Mesendoderm (in vitro differentiated cells): ENCODE measurements at regions not wholly inside any gene's neighbourhood (a gene's known extent, or its start where the extent isn't known, plus 50 kb on each side); places are given as distances from the start of the nearest gene placed in this dataset.
A peak's percentile ranks its signal among the peaks of the same experiment; 100 is the strongest.

Experiments
- DNase-seq: peaks from one replicate; pipeline ENCODE4 v3.0.0; 2013
- H2AK5ac ChIP-seq: 2 replicates; pipeline ENCODE4 v1.6.1; 2013; ENCODE audit warnings: low read length, inconsistent platforms
- H2BK120ac ChIP-seq: 2 replicates; pipeline ENCODE4 v1.6.1; 2013; ENCODE audit warnings: low read depth, mild to moderate bottlenecking, low read length, moderate library complexity, mixed read lengths
- H2BK15ac ChIP-seq: replicated peaks from 2 replicates; pipeline ENCODE4 v1.6.1; 2013; ENCODE audit warnings: low read depth, mild to moderate bottlenecking, moderate library complexity
- H2BK5ac ChIP-seq: 2 replicates; pipeline ENCODE4 v1.6.1; 2013; ENCODE audit warnings: low read length, inconsistent platforms
- H3K18ac ChIP-seq: 2 replicates; pipeline ENCODE4 v1.6.1; 2013; ENCODE audit warnings: mild to moderate bottlenecking, low read length, mixed read lengths
- H3K23ac ChIP-seq: one replicate; pipeline ENCODE4 v1.6.1; 2013; ENCODE audit warnings: low read length
- H3K27ac ChIP-seq: 2 replicates; pipeline ENCODE4 v1.5.1; 2013; ENCODE audit warnings: low read depth, mild to moderate bottlenecking, inconsistent platforms, low read length, moderate library complexity
- H3K27me3 ChIP-seq: 2 replicates; pipeline ENCODE4 v1.6.1; 2013; ENCODE audit warnings: low read length, control low read depth, mild to moderate bottlenecking, inconsistent platforms; ENCODE audit not compliant: insufficient read depth, poor library complexity
- H3K36me3 ChIP-seq: 2 replicates; pipeline ENCODE4 v1.6.1; 2013; ENCODE audit warnings: low read length, inconsistent platforms; ENCODE audit not compliant: control insufficient read depth, insufficient read depth
- H3K4ac ChIP-seq: one replicate; pipeline ENCODE4 v1.6.1; 2013; ENCODE audit warnings: low read depth, mild to moderate bottlenecking, low read length, moderate library complexity
- H3K4me1 ChIP-seq: 2 replicates; pipeline ENCODE4 v1.6.1; 2013; ENCODE audit warnings: low read depth, low read length, inconsistent platforms; ENCODE audit not compliant: control insufficient read depth
- H3K4me2 ChIP-seq: 2 replicates; pipeline ENCODE4 v1.6.1; 2013; ENCODE audit warnings: low read length
- H3K4me3 ChIP-seq: 2 replicates; pipeline ENCODE4 v1.5.1; 2013; ENCODE audit warnings: mild to moderate bottlenecking, low read length
- H3K56ac ChIP-seq: one replicate; pipeline ENCODE4 v1.6.1; 2013; ENCODE audit warnings: low read length
- H3K79me1 ChIP-seq: 2 replicates; pipeline ENCODE4 v1.6.1; 2013; ENCODE audit warnings: low read length, inconsistent platforms
- H3K79me2 ChIP-seq: 2 replicates; pipeline ENCODE4 v1.6.1; 2013; ENCODE audit warnings: mild to moderate bottlenecking, low read length; ENCODE audit not compliant: control insufficient read depth, insufficient read depth
- H3K9ac ChIP-seq: 2 replicates; pipeline ENCODE4 v1.6.1; 2013; ENCODE audit warnings: low read length, inconsistent platforms
- H4K5ac ChIP-seq: one replicate; pipeline ENCODE4 v1.6.1; 2013; ENCODE audit warnings: low read length
- H4K8ac ChIP-seq: one replicate; pipeline ENCODE4 v1.6.1; 2013; ENCODE audit warnings: low read depth, mild to moderate bottlenecking, control low read depth, low read length, moderate library complexity
- WGBS: extraction: QIAGEN DNeasy Blood & Tissue Kit; methylation state at CpG from one replicate; pipeline ENCODE4 v1.1.7; 2013; ENCODE audit warnings: low lambda C conversion rate, missing lambda C conversion rate; ENCODE audit not compliant: insufficient coverage; ENCODE audit errors: extremely low coverage; 5-methylcytosine and 5-hydroxymethylcytosine counted together

DNA sequence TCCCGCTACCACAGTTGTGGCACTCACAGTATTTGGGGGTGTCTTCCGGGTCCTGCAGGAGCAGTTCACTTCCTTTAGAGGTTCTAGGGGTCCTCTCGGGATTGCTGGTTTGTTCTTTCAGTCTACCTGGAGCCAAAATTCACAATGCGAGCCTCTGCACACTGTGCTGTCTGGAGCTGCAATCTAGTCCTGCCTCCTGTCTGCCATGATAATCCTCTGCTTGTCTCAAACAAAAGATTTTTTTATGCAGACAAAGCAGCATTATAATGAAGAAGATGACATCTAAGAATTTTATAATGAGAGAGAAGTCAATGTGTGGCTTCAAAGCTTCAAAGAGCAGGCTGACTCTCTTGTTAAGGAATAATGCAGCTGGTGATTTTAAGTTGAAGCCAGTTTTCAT, 975.1 kb upstream of the GYPC start:
- DNase-seq, result no peak
- Histone ChIP-seq H3K9ac (no peak overlapping the region), H3K36me3 (no peaks in the 10 kb centered on the region), H3K27ac (no peak overlapping the region), H3K4me2 (no peak overlapping the region), H2BK15ac (no peak overlapping the region), H3K18ac (no peak overlapping the region), H3K79me1 (no peaks in the 10 kb centered on the region), H3K4ac (no peak overlapping the region), H2AK5ac (no peak overlapping the region), H3K27me3 (no peaks in the 10 kb centered on the region), H3K4me3 (no peak overlapping the region), H2BK120ac (no peak overlapping the region), H4K8ac (no peak overlapping the region), H2BK5ac (no peak overlapping the region), H3K23ac (no peak overlapping the region), H3K4me1 (no peaks in the 10 kb centered on the region), H3K56ac (no peak overlapping the region), H4K5ac (no peak overlapping the region), H3K79me2 (no peaks in the 10 kb centered on the region)
- WGBS, result no CpG with 5 or more reads among the region's 4 CpGs

GRCh38 chr2:125681576-125681975, 974.4 kb upstream of the GYPC start:
- Histone ChIP-seq H2AK5ac (no peak overlapping the region), H2BK5ac (no peak overlapping the region), H3K9ac (no peak overlapping the region), H3K4me1 (no peaks in the 10 kb centered on the region), H3K79me2 (no peaks in the 10 kb centered on the region), H3K27me3 (no peaks in the 10 kb centered on the region), H3K27ac (no peak overlapping the region), H4K5ac (no peak overlapping the region), H3K23ac (no peak overlapping the region), H2BK120ac (no peak overlapping the region), H4K8ac (no peak overlapping the region), H3K4me2 (no peak overlapping the region), H3K56ac (no peak overlapping the region), H3K4me3 (no peak overlapping the region), H3K4ac (no peak overlapping the region), H3K18ac (no peak overlapping the region), H3K79me1 (no peaks in the 10 kb centered on the region), H2BK15ac (no peak overlapping the region), H3K36me3 (no peaks in the 10 kb centered on the region)
- DNase-seq, result no peak
- no CpG with 5 or more reads among the region's 1 CpG for WGBS

GRCh38 chr2:125681976-125682805, 973.8 kb upstream of the GYPC start:
- Histone ChIP-seq H2BK120ac (no peak overlapping the region), H3K4me1 (no peaks in the 10 kb centered on the region), H3K23ac (no peak overlapping the region), H3K56ac (no peak overlapping the region), H3K4me2 (no peak overlapping the region), H4K8ac (no peak overlapping the region), H3K4ac (no peak overlapping the region), H3K4me3 (no peak overlapping the region), H3K9ac (no peak overlapping the region), H4K5ac (no peak overlapping the region), H3K27ac (no peak overlapping the region), H3K79me2 (no peaks in the 10 kb centered on the region), H2BK15ac (no peak overlapping the region), H2AK5ac (no peak overlapping the region), H3K18ac (no peak overlapping the region), H3K27me3 (no peaks in the 10 kb centered on the region), H3K36me3 (no peaks in the 10 kb centered on the region), H2BK5ac (no peak overlapping the region), H3K79me1 (no peaks in the 10 kb centered on the region)
- WGBS, result no CpG with 5 or more reads among the region's 3 CpGs
- DNase-seq, result no peak

GRCh38 chr2:125684256-125684655, 971.7 kb upstream of the GYPC start:
- no peaks in the 10 kb centered on the region for H3K4me1 ChIP-seq
- no peak overlapping the region for H3K56ac ChIP-seq
- H3K27ac ChIP-seq, result no peak overlapping the region
- H3K23ac ChIP-seq, result no peak overlapping the region
- no peak overlapping the region for H2BK5ac ChIP-seq
- no peak overlapping the region for H4K5ac ChIP-seq
- H3K27me3 ChIP-seq, result no peaks in the 10 kb centered on the region
- no peak overlapping the region for H3K4me2 ChIP-seq
- no peak overlapping the region for H2BK120ac ChIP-seq
- no peak overlapping the region for H2AK5ac ChIP-seq
- H3K79me1 ChIP-seq, result no peaks in the 10 kb centered on the region
- no peak overlapping the region for H4K8ac ChIP-seq
- no peak overlapping the region for H3K9ac ChIP-seq
- no peak overlapping the region for H3K18ac ChIP-seq
- WGBS, result no CpG with 5 or more reads among the region's 2 CpGs
- H2BK15ac ChIP-seq, result no peak overlapping the region
- no peak overlapping the region for H3K4me3 ChIP-seq
- no peaks in the 10 kb centered on the region for H3K79me2 ChIP-seq
- DNase-seq, result no peak
- H3K4ac ChIP-seq, result no peak overlapping the region
- H3K36me3 ChIP-seq, result no peaks in the 10 kb centered on the region

DNA sequence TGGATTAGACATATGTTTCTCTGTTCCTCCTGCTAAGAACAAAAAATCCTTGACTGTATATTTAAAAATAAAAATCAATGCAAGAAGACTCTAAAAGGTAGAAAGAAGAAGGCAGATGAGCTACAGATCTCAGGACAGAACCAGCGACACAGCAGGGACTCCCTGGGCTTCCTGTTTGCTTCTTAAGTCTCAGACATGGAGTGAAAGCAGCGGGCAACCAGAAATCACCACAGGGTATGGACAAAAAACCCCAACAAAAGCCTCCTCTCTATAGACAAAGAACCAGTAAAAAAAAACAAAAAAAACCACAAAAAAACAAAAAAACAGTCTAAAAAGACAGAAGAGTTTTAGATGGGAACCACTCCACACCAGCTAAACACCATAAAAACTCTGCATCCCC, 971.0 kb upstream of the GYPC start:
- H2BK15ac ChIP-seq, result no peak overlapping the region
- no peaks in the 10 kb centered on the region for H3K36me3 ChIP-seq
- H2BK120ac ChIP-seq, result no peak overlapping the region
- no peak overlapping the region for H3K4me3 ChIP-seq
- no peaks in the 10 kb centered on the region for H3K79me2 ChIP-seq
- no peak overlapping the region for H4K8ac ChIP-seq
- H3K4ac ChIP-seq, result no peak overlapping the region
- H3K27me3 ChIP-seq, result no peaks in the 10 kb centered on the region
- no peak overlapping the region for H2BK5ac ChIP-seq
- H4K5ac ChIP-seq, result no peak overlapping the region
- no CpG with 5 or more reads among the region's 2 CpGs for WGBS
- no peak overlapping the region for H3K9ac ChIP-seq
- H3K23ac ChIP-seq, result no peak overlapping the region
- no peak overlapping the region for H3K56ac ChIP-seq
- H2AK5ac ChIP-seq, result no peak overlapping the region
- no peaks in the 10 kb centered on the region for H3K79me1 ChIP-seq
- no peak overlapping the region for H3K4me2 ChIP-seq
- peak; percentile 8 for DNase-seq
- H3K18ac ChIP-seq, result no peak overlapping the region
- H3K4me1 ChIP-seq, result no peaks in the 10 kb centered on the region
- H3K27ac ChIP-seq, result no peak overlapping the region

- Histone ChIP-seq H3K4ac (no peak overlapping the region), H3K79me1 (no peaks in the 10 kb centered on the region), H3K36me3 (no peaks in the 10 kb centered on the region), H3K9ac (no peak overlapping the region), H3K18ac (no peak overlapping the region), H3K23ac (no peak overlapping the region), H3K4me1 (no peaks in the 10 kb centered on the region), H2BK5ac (no peak overlapping the region), H2AK5ac (no peak overlapping the region), H3K79me2 (no peaks in the 10 kb centered on the region), H2BK120ac (no peak overlapping the region), H3K56ac (no peak overlapping the region), H2BK15ac (no peak overlapping the region), H3K4me3 (no peak overlapping the region), H4K5ac (no peak overlapping the region), H4K8ac (no peak overlapping the region), H3K27me3 (no peaks in the 10 kb centered on the region), H3K4me2 (no peak overlapping the region), H3K27ac (no peak overlapping the region)
- DNase-seq, result no peak
- WGBS, result no CpG with 5 or more reads among the region's 2 CpGs
Observed at GRCh38 chr2:125696560-125696959, 959.4 kb upstream of the GYPC start.
